NB4 (cell line): ENCODE measurements at regions not wholly inside any gene's neighbourhood (a gene's known extent, or its start where the extent isn't known, plus 50 kb on each side); places are given as distances from the start of the nearest gene placed in this dataset.

Experiments
- CTCF ChIP-seq: IDR thresholded peaks from one replicate; pipeline ENCODE4 v1.5.1; 2012; ENCODE audit warnings: low read depth, low read length
- MAX ChIP-seq: IDR thresholded peaks from 2 replicates; pipeline ENCODE4 v1.6.1; 2011; ENCODE audit warnings: low read depth, low read length
- MYC ChIP-seq: IDR thresholded peaks from 2 replicates; pipeline ENCODE4 v1.6.1; 2011; ENCODE audit warnings: low read depth, low read length
- POLR2A ChIP-seq: IDR thresholded peaks from 2 replicates; pipeline ENCODE4 v1.6.1; 2011; ENCODE audit warnings: mild to moderate bottlenecking; ENCODE audit not compliant: insufficient read length; ENCODE audit errors: extremely low read depth

- TF ChIP-seq CTCF = no peak
- no peak for TF ChIP-seq POLR2A
- TF ChIP-seq MAX = no peak
- no peak for TF ChIP-seq MYC
Measured at GRCh38 chr10:61068471-61068870, 124.5 kb upstream of the RHOBTB1 start.
